Breast epithelium (tissue), 4 donors: ENCODE measurements at regions not wholly inside any gene's neighbourhood (a gene's known extent, or its start where the extent isn't known, plus 50 kb on each side); places are given as distances from the start of the nearest gene placed in this dataset.

Source experiments
- DNase-seq, 2 donors: peaks; one replicate each; pipeline ENCODE4 v3.0.0-alpha.2; 2019; ENCODE audit warnings: low spot score in 2 of 2
- H3K27ac ChIP-seq, 2 donors: fragments of 200-600 bp; sonication (generic) in 1 of 2; one replicate each; pipeline ENCODE4 v1.5.1; 2016 to 2019; ENCODE audit warnings: mild to moderate bottlenecking in 1 of 2
- H3K27me3 ChIP-seq, 2 donors: fragments of 200-600 bp; sonication (generic) in 1 of 2; one replicate each; pipeline versions ENCODE4 v1.5.1 to v1.6.0; 2017 to 2019; ENCODE audit warnings: control low read depth in 1 of 2, mild to moderate bottlenecking in 1 of 2
- H3K36me3 ChIP-seq: fragments of 200-600 bp; one replicate; pipeline ENCODE4 v1.5.1; 2019
- H3K4me1 ChIP-seq, 2 donors: fragments of 200-600 bp; sonication (generic); one replicate each; pipeline ENCODE4 v1.5.1; 2016 to 2019; ENCODE audit warnings: control low read depth in 1 of 2
- H3K4me3 ChIP-seq, 3 donors: fragments of 200-600 bp; sonication (generic); 1 replicate in 2 of 3; 2 replicates in 1 of 3; pipeline ENCODE4 v1.5.1; 2016 to 2019; ENCODE audit warnings: mild to moderate bottlenecking in 3 of 3, moderate library complexity in 2 of 3
- H3K9me3 ChIP-seq, 2 donors: fragments of 200-600 bp; sonication (generic) in 1 of 2; one replicate each; pipeline ENCODE4 v1.5.1; 2016 to 2019; ENCODE audit warnings: control low read depth in 1 of 2
- POLR2A ChIP-seq: fragments of 450-650 bp; IDR thresholded peaks from one replicate; pipeline ENCODE4 v1.6.1; 2016; ENCODE audit warnings: antibody characterized with exemption, mild to moderate bottlenecking, moderate library complexity
- POLR2AphosphoS5 ChIP-seq, 3 donors: sonication (generic); formaldehyde crosslinking; IDR thresholded peaks; one replicate each; pipeline ENCODE4 v1.6.1; 2017; ENCODE audit warnings: antibody characterized with exemption in 3 of 3
- intact Hi-C: fragments of 100-400 bp; cut with DNase I; formaldehyde crosslinking; loops from one replicate; pipeline ENCODE4 v1.15.1; 2023; ENCODE audit warnings: low total_unique reads
- TF ChIP-seq, protein P1 (sequence below), 3 donors: fragments of 450-650 bp; IDR thresholded peaks; one replicate each; pipeline ENCODE4 v1.5.1; 2016 to 2017; ENCODE audit warnings: antibody characterized with exemption in 3 of 3, mild to moderate bottlenecking in 3 of 3, moderate library complexity in 3 of 3

DNA sequence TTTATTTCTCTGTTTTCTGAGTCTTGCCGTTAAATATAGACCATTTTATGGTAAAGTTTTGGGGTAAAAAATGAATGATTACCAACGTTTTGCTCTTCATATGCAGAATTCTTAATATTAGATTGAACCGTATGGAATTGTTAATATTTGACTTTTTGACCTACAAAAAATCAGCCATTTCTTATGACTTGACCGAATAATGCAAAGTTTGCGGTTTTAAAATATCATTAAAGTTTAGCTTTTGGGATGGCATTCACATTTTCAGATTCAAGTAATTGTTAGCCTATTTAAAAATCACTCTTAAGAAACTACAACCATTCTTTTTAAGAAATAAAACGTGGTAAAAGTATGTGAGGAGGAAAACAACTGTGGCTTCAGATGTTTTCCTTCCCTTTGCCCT is 138.0 kb downstream of the HAUS1 start:
- TF ChIP-seq, protein P1, sequence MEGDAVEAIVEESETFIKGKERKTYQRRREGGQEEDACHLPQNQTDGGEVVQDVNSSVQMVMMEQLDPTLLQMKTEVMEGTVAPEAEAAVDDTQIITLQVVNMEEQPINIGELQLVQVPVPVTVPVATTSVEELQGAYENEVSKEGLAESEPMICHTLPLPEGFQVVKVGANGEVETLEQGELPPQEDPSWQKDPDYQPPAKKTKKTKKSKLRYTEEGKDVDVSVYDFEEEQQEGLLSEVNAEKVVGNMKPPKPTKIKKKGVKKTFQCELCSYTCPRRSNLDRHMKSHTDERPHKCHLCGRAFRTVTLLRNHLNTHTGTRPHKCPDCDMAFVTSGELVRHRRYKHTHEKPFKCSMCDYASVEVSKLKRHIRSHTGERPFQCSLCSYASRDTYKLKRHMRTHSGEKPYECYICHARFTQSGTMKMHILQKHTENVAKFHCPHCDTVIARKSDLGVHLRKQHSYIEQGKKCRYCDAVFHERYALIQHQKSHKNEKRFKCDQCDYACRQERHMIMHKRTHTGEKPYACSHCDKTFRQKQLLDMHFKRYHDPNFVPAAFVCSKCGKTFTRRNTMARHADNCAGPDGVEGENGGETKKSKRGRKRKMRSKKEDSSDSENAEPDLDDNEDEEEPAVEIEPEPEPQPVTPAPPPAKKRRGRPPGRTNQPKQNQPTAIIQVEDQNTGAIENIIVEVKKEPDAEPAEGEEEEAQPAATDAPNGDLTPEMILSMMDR (IDR thresholded peaks at IDR 0.05), result no peak
- TF ChIP-seq POLR2AphosphoS5 (IDR thresholded peaks at IDR 0.05) (no peak), POLR2A (no peak)
- no peaks in the 10 kb centered on the region for H3K4me1 ChIP-seq
- H3K27ac ChIP-seq, result no peak overlapping the region
- H3K36me3 ChIP-seq, result no peaks in the 10 kb centered on the region
- H3K27me3 ChIP-seq, result no peaks in the 10 kb centered on the region
- DNase-seq, result no peak
- H3K4me3 ChIP-seq, result no peak overlapping the region
- intact Hi-C loops, result no loop called here
- H3K9me3 ChIP-seq, result no peaks in the 10 kb centered on the region

DNA sequence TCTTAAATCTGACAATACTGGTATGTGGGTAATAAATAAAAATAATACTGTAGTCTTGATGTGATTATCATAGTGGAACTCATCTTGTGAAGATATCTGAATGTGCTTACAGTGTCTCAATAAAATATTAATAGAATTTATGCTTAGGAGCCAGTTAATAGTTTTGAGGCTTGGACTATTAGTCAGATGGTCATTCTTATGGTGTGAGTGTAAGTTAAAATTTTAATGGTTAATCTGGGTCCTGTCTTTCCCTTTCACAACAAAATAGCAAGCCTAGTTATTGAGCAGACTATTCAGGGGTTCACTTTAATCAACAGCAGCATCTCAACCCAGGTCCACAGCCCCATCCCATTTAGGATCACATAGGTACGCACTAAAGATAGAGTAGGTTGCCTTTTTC is 138.9 kb downstream of the HAUS1 start:
- H3K27me3 ChIP-seq, result no peaks in the 10 kb centered on the region
- TF ChIP-seq POLR2AphosphoS5 (IDR thresholded peaks at IDR 0.05) (no peak), POLR2A (no peak)
- TF ChIP-seq, protein P1 (IDR thresholded peaks at IDR 0.05), result no peak
- intact Hi-C loops, result no loop called here
- no peak overlapping the region for H3K27ac ChIP-seq
- DNase-seq, result no peak
- H3K36me3 ChIP-seq, result no peaks in the 10 kb centered on the region
- no peak overlapping the region for H3K4me3 ChIP-seq
- H3K9me3 ChIP-seq, result no peaks in the 10 kb centered on the region
- no peaks in the 10 kb centered on the region for H3K4me1 ChIP-seq

DNA sequence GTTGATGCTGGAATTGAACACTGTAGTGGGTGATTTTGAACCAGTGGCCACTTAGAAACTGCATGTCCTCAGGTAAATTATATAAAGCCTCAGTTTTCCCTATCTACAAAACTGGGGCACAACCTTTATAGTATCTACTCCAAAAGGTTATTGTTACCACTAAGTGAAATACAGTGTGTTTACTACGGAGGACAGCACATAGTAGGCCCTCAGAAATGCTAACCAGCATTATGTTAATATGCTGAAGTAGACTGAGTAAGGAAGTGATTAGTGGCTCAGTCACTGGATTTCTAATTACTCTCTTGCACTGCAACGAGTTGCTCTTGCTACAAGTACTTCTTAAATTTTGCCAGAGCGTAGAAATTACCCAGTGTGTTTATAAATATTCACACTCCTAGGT is 139.5 kb downstream of the HAUS1 start:
- TF ChIP-seq POLR2A (no peak), POLR2AphosphoS5 (IDR thresholded peaks at IDR 0.05) (no peak)
- TF ChIP-seq, protein P1 (IDR thresholded peaks at IDR 0.05), result no peak
- intact Hi-C loops, result no loop called here

DNA sequence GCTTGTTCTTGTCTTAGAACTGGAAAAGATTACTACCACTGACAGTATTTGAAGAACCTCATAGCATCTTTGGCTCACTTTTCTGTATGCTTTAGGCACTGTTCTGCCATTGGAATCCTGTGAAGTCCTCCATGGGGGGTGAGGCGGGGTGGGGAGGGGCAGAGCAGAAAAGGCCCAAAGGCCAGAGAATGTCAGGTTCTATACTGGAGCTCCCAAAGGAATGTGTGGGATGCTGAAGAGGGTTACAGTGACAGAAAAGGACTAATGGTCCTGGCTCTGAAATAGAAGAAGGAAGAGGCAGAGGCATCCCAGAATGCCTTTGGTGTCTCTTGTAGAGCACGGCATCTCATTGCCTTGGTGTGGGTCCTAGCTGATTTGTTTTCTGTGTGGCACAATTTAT is 141.9 kb downstream of the HAUS1 start:
- intact Hi-C loops, result no loop called here
- H3K27ac ChIP-seq, result no peak overlapping the region
- H3K9me3 ChIP-seq, result no peaks in the 10 kb centered on the region
- H3K4me3 ChIP-seq, result no peak overlapping the region
- H3K36me3 ChIP-seq, result no peaks in the 10 kb centered on the region
- no peak for DNase-seq
- TF ChIP-seq POLR2A (no peak), POLR2AphosphoS5 (IDR thresholded peaks at IDR 0.05) (no peak)
- TF ChIP-seq, protein P1 (IDR thresholded peaks at IDR 0.05), result no peak
- no peaks in the 10 kb centered on the region for H3K27me3 ChIP-seq
- H3K4me1 ChIP-seq, result peaks cover 0 to 4% of the 10 kb centered on the region in 2 donors

More for the DNA sequence above, 139.5 kb downstream of the HAUS1 start:
- H3K4me3 ChIP-seq, result no peak overlapping the region
- no peaks in the 10 kb centered on the region for H3K9me3 ChIP-seq
- H3K27ac ChIP-seq, result no peak overlapping the region
- no peaks in the 10 kb centered on the region for H3K36me3 ChIP-seq
- no peak for DNase-seq
- H3K4me1 ChIP-seq, result no peaks in the 10 kb centered on the region
- no peaks in the 10 kb centered on the region for H3K27me3 ChIP-seq

DNA sequence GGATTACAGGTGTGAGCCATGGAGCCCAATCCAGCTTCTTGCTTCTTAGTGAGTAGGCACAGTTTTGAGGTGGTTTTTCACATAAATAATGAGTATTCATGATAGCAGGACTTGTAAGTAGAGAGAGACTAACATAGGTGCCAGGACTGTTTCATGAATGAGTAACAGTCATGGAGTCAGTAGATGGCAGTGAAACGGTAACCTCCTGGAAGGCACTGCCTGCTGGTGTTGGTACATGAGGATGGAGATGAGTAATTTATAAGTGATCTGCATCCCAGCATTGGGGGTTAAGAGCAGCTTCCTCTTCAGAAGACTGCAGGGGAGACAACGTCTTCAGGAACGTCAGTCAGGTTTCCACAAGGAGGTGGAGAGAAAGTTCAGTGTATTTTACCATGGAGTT is 143.8 kb downstream of the HAUS1 start:
- Histone ChIP-seq H3K36me3 (no peaks in the 10 kb centered on the region), H3K27ac (no peak overlapping the region), H3K4me3 (no peak overlapping the region), H3K27me3 (no peaks in the 10 kb centered on the region), H3K4me1 (peaks cover 0 to 4% of the 10 kb centered on the region in 2 donors), H3K9me3 (no peaks in the 10 kb centered on the region)
- no peak for TF ChIP-seq POLR2A
- no peak for TF ChIP-seq POLR2AphosphoS5 (IDR thresholded peaks at IDR 0.05)
- TF ChIP-seq, protein P1 (IDR thresholded peaks at IDR 0.05), result no peak
- DNase-seq, result no peak
- intact Hi-C loops, result no loop called here
